H1 (cell line): ENCODE measurements at regions not wholly inside any gene's neighbourhood (a gene's known extent, or its start where the extent isn't known, plus 50 kb on each side); places are given as distances from the start of the nearest gene placed in this dataset.
A peak's percentile ranks its signal among the peaks of the same experiment; 100 is the strongest.

Experiments
- CTCF ChIA-PET: fragments of 300-600 bp; sonication (Branson Sonifier 250); formaldehyde crosslinking; loops from one replicate; lab custom pipeline; 2021; ENCODE audit not compliant: partially characterized antibody; lab: Charles Lee
- POLR2A ChIA-PET: fragments of 300-600 bp; sonication (Branson Sonifier 250); formaldehyde crosslinking; loops from one replicate; lab custom pipeline; 2021; ENCODE audit warnings: inconsistent platforms; ENCODE audit not compliant: partially characterized antibody; lab: Charles Lee
- DNase-seq, 2 experiments: peaks; one replicate each; pipeline versions ENCODE4 v3.0.0 to v3.0.0-alpha.2; 2010 to 2022; ENCODE audit warnings: low spot score in 2 of 2, low read depth in 1 of 2, mixed read lengths in 1 of 2
- FAIRE-seq: peaks from 2 replicates; lab custom pipeline; 2011; peaks lifted over from hg19 to GRCh38; lab: Jason Lieb, UNC
- H2AFZ ChIP-seq: 2 replicates; pipeline ENCODE4 v1.8.1; 2012; ENCODE audit warnings: low read length, inconsistent platforms
- H2AK5ac ChIP-seq: 2 replicates; pipeline ENCODE4 v1.6.1; 2013; ENCODE audit warnings: low read depth, low read length
- H2BK120ac ChIP-seq: replicated peaks from 2 replicates; pipeline ENCODE3; 2013; ENCODE audit warnings: low read depth, low read length, inconsistent platforms
- H2BK12ac ChIP-seq: 2 replicates; pipeline ENCODE4 v1.6.1; 2013; ENCODE audit warnings: low read depth, low read length
- H2BK15ac ChIP-seq: 2 replicates; pipeline ENCODE4 v1.6.1; 2013; ENCODE audit warnings: low read length
- H2BK20ac ChIP-seq: 2 replicates; pipeline ENCODE4 v1.6.1; 2013; ENCODE audit warnings: low read length
- H2BK5ac ChIP-seq: 2 replicates; pipeline ENCODE4 v1.6.1; 2013; ENCODE audit warnings: low read depth, low read length
- H3K14ac ChIP-seq: 2 replicates; pipeline ENCODE4 v1.6.1; 2013; ENCODE audit warnings: inconsistent platforms; ENCODE audit not compliant: insufficient read length
- H3K18ac ChIP-seq: 2 replicates; pipeline ENCODE4 v1.6.1; 2013; ENCODE audit warnings: low read length; ENCODE audit errors: extremely low read depth
- H3K23ac ChIP-seq: 2 replicates; pipeline ENCODE4 v1.6.1; 2013; ENCODE audit warnings: inconsistent platforms; ENCODE audit not compliant: insufficient read length
- H3K23me2 ChIP-seq: 2 replicates; pipeline ENCODE4 v1.6.1; 2013; ENCODE audit warnings: low read depth, low read length
- H3K27ac ChIP-seq: 2 replicates; pipeline ENCODE4 v1.6.1; 2011; ENCODE audit warnings: low read depth, low read length, inconsistent platforms
- H3K27me3 ChIP-seq, 4 experiments: replicated peaks in 1 of 4; 1 replicate in 1 of 4; 2 replicates in 3 of 4; pipeline versions ENCODE4 v1.6.1 to v1.8.1; 2011 to 2013; ENCODE audit warnings: low read length in 3 of 4, mild to moderate bottlenecking in 3 of 4, inconsistent platforms in 2 of 4, mixed read lengths in 2 of 4, moderate library complexity in 1 of 4; ENCODE audit not compliant: control insufficient read depth in 3 of 4, insufficient read depth in 3 of 4; ENCODE audit errors: extremely low read depth in 1 of 4
- H3K36me3 ChIP-seq, 4 experiments: 2 replicates each; pipeline versions ENCODE4 v1.6.1 to v1.8.1; 2011 to 2013; ENCODE audit warnings: mild to moderate bottlenecking in 4 of 4, low read length in 3 of 4, moderate library complexity in 2 of 4, control low read depth in 1 of 4, inconsistent platforms in 1 of 4; ENCODE audit not compliant: insufficient read depth in 4 of 4, control insufficient read depth in 2 of 4
- H3K4ac ChIP-seq: replicated peaks from 2 replicates; pipeline ENCODE3; 2013; ENCODE audit warnings: low read length, low read depth, mixed read lengths, inconsistent platforms; ENCODE audit not compliant: insufficient read length
- H3K4me1 ChIP-seq, 4 experiments: replicated peaks in 1 of 4; 1 replicate in 1 of 4; 2 replicates in 3 of 4; pipeline versions ENCODE4 v1.6.1 to v1.8.1; 2011 to 2013; ENCODE audit warnings: low read length in 3 of 4, inconsistent platforms in 2 of 4, mixed read lengths in 1 of 4; ENCODE audit not compliant: insufficient read depth in 4 of 4, control insufficient read depth in 3 of 4
- H3K4me2 ChIP-seq, 2 experiments: 2 replicates each; pipeline versions ENCODE4 v1.6.1 to v1.8.1; 2011 to 2013; ENCODE audit warnings: low read depth in 2 of 2, low read length in 2 of 2, control low read depth in 1 of 2, inconsistent platforms in 1 of 2, mild to moderate bottlenecking in 1 of 2; ENCODE audit not compliant: insufficient read depth in 1 of 2
- H3K4me3 ChIP-seq, 4 experiments: fragments of 200-600, 300-600 bp in 1 of 4; sonication (generic), shearing (Covaris generic), sonication (Bioruptor Twin) in 1 of 4; 2 replicates each; pipeline versions ENCODE4 v1.5.1 to v1.8.1; 2011 to 2016; ENCODE audit warnings: low read length in 4 of 4, low read depth in 3 of 4, control low read depth in 2 of 4, inconsistent platforms in 2 of 4, mild to moderate bottlenecking in 2 of 4, mixed read lengths in 1 of 4, moderate library complexity in 1 of 4; ENCODE audit not compliant: insufficient read depth in 2 of 4; ENCODE audit errors: extremely low read depth in 1 of 4
- H3K56ac ChIP-seq: replicated peaks from 2 replicates; pipeline ENCODE3; 2013; ENCODE audit warnings: low read depth, mild to moderate bottlenecking, mixed read lengths, low read length, inconsistent platforms; ENCODE audit not compliant: insufficient read length
- H3K79me1 ChIP-seq: 2 replicates; pipeline ENCODE4 v1.6.1; 2013; ENCODE audit warnings: low read depth, low read length, control low read depth
- H3K79me2 ChIP-seq, 2 experiments: 2 replicates each; pipeline versions ENCODE4 v1.6.1 to v1.8.1; 2012 to 2013; ENCODE audit warnings: low read length in 2 of 2, mild to moderate bottlenecking in 2 of 2, inconsistent platforms in 1 of 2; ENCODE audit not compliant: insufficient read depth in 2 of 2, control insufficient read depth in 1 of 2
- H3K9ac ChIP-seq, 4 experiments: replicated peaks in 1 of 4; 1 replicate in 1 of 4; 2 replicates in 3 of 4; pipeline versions ENCODE4 v1.6.1 to v1.8.1; 2011 to 2013; ENCODE audit warnings: low read depth in 3 of 4, low read length in 3 of 4, control low read depth in 2 of 4, mild to moderate bottlenecking in 2 of 4, moderate library complexity in 2 of 4, inconsistent platforms in 1 of 4; ENCODE audit errors: extremely low read depth in 1 of 4
- H3K9me3 ChIP-seq, 2 experiments: 2 replicates each; pipeline versions ENCODE4 v1.6.1 to v1.8.1; 2012 to 2013; ENCODE audit warnings: mild to moderate bottlenecking in 2 of 2, moderate library complexity in 2 of 2, control low read depth in 1 of 2, inconsistent platforms in 1 of 2, low read depth in 1 of 2, low read length in 1 of 2, mixed read lengths in 1 of 2; ENCODE audit not compliant: insufficient read depth in 2 of 2
- H4K20me1 ChIP-seq, 2 experiments: replicated peaks in 1 of 2; 2 replicates each; pipeline versions ENCODE3 to v1.8.1; 2011 to 2013; ENCODE audit warnings: inconsistent platforms in 2 of 2, low read length in 2 of 2, mild to moderate bottlenecking in 1 of 2; ENCODE audit not compliant: insufficient read depth in 2 of 2, control insufficient read depth in 1 of 2
- H4K5ac ChIP-seq: 2 replicates; pipeline ENCODE4 v1.6.1; 2013; ENCODE audit warnings: low read length, low read depth, mixed read lengths, inconsistent platforms; ENCODE audit not compliant: insufficient read length
- H4K8ac ChIP-seq: 2 replicates; pipeline ENCODE4 v1.8.0; 2013; ENCODE audit warnings: mild to moderate bottlenecking, moderate library complexity, low read length, inconsistent platforms; ENCODE audit not compliant: insufficient read depth; ENCODE audit errors: extremely low read depth
- H4K91ac ChIP-seq: replicated peaks from 2 replicates; pipeline ENCODE3; 2013; ENCODE audit warnings: low read length, mixed read lengths, inconsistent platforms; ENCODE audit not compliant: insufficient read length
- CEBPB ChIP-seq: IDR thresholded peaks from 2 replicates; pipeline ENCODE4 v1.6.1; 2012; ENCODE audit warnings: low read depth, low read length
- CHD1 ChIP-seq: IDR thresholded peaks from 2 replicates; pipeline ENCODE4 v1.6.1; 2012; ENCODE audit warnings: low read depth, low read length, improper control_type of control experiment
- CHD2 ChIP-seq: IDR thresholded peaks from 2 replicates; pipeline ENCODE4 v1.6.1; 2012; ENCODE audit warnings: low read length, improper control_type of control experiment
- EP300 ChIP-seq, 2 experiments: IDR thresholded peaks; 1 replicate in 1 of 2; 2 replicates in 1 of 2; pipeline ENCODE4 v1.6.1; 2011 to 2012; ENCODE audit warnings: low read depth in 2 of 2, low read length in 2 of 2, mild to moderate bottlenecking in 2 of 2, borderline replicate concordance in 1 of 2, inconsistent platforms in 1 of 2, moderate library complexity in 1 of 2
- GABPA ChIP-seq: IDR thresholded peaks from 2 replicates; pipeline ENCODE4 v1.6.1; 2011; ENCODE audit warnings: mild to moderate bottlenecking, low read length, moderate library complexity, borderline replicate concordance; ENCODE audit not compliant: insufficient read depth
- MAFK ChIP-seq: IDR thresholded peaks from 2 replicates; pipeline ENCODE4 v1.6.1; 2012; ENCODE audit warnings: low read depth, mild to moderate bottlenecking, improper control_type of control experiment, low read length
- MAX ChIP-seq: IDR thresholded peaks from 2 replicates; pipeline ENCODE4 v1.6.1; 2012; ENCODE audit warnings: inconsistent platforms
- USF2 ChIP-seq: IDR thresholded peaks from 2 replicates; pipeline ENCODE4 v1.6.1; 2011; ENCODE audit warnings: low read length, improper control_type of control experiment
- WGBS, 2 experiments: shearing (Covaris generic) in 1 of 2; methylation state at CpG; one replicate each; pipeline versions ENCODE4 v1.1.6 to v1.1.7; 2013 to 2015; ENCODE audit warnings: low lambda C conversion rate in 2 of 2, mixed read lengths in 2 of 2, inconsistent platforms in 1 of 2, low coverage in 1 of 2, missing lambda C conversion rate in 1 of 2; ENCODE audit not compliant: insufficient replicate concordance in 2 of 2, insufficient coverage in 1 of 2, insufficient read length in 1 of 2; ENCODE audit errors: extremely low coverage in 1 of 2, missing lambda C conversion rate in 1 of 2; 5-methylcytosine and 5-hydroxymethylcytosine counted together

GRCh38 chr7:18408868-18409267, 86.7 kb upstream of the HDAC9 start:
- Histone ChIP-seq H3K79me1 (no peaks in the 10 kb centered on the region), H4K20me1 (no peaks in the 10 kb centered on the region), H3K18ac (no peak overlapping the region), H3K36me3 (no peaks in the 10 kb centered on the region), H4K8ac (no peak overlapping the region), H3K27ac (no peak overlapping the region), H2AFZ (no peak overlapping the region), H4K5ac (no peak overlapping the region), H2AK5ac (no peak overlapping the region), H3K23me2 (no peaks in the 10 kb centered on the region), H4K91ac (no peak overlapping the region), H3K4me3 (no peak overlapping the region), H3K4me1 (peaks cover 0 to 5% (median 0%) of the 10 kb centered on the region in 4 experiments; a peak in 2 of 7 replicates), H3K9ac (no peak overlapping the region), H3K14ac (no peak overlapping the region), H3K4ac (no peak overlapping the region), H3K27me3 (no peaks in the 10 kb centered on the region), H2BK20ac (no peak overlapping the region), H3K9me3 (no peaks in the 10 kb centered on the region), H2BK120ac (no peak overlapping the region), H3K56ac (no peak overlapping the region), H3K79me2 (no peaks in the 10 kb centered on the region), H2BK5ac (no peak overlapping the region), H3K23ac (no peak overlapping the region), H3K4me2 (no peak overlapping the region), H2BK15ac (no peak overlapping the region), H2BK12ac (no peak overlapping the region)
- DNase-seq (no peak), FAIRE-seq (peak; percentile 7)
- ChIA-PET POLR2A (interaction anchor here (1.2 to 1.5 kb wide), 2 partner anchors 19 to 88 kb away, joined by 3 to 4 read pairs; no protein-coding TSS in a partner anchor), CTCF (interaction anchor here (1.2 kb wide), 1 partner anchor 12 kb away, joined by 4 read pairs; no protein-coding TSS in a partner anchor)
- 76% methylated on average over 4 of the region's 4 CpGs; no CpG with 5 or more reads in 1 of the 2 experiments for WGBS, 2 experiments
- TF ChIP-seq MAX (no peak), CEBPB (no peak), GABPA (no peak), USF2 (no peak), CHD1 (no peak), CHD2 (no peak), EP300 (IDR thresholded peaks at IDR 0.05; ENCODE audit: borderline replicate concordance in 1 of 2, low read depth in 2 of 2, low read length in 2 of 2) (no peak), MAFK (no peak)
